ENCODE measurements at regions not wholly inside any gene's neighbourhood (a gene's known extent, or its start where the extent isn't known, plus 50 kb on each side); places are given as distances from the start of the nearest gene placed in this dataset.
A peak's percentile ranks its signal among the peaks of the same experiment; 100 is the strongest.

DNA sequence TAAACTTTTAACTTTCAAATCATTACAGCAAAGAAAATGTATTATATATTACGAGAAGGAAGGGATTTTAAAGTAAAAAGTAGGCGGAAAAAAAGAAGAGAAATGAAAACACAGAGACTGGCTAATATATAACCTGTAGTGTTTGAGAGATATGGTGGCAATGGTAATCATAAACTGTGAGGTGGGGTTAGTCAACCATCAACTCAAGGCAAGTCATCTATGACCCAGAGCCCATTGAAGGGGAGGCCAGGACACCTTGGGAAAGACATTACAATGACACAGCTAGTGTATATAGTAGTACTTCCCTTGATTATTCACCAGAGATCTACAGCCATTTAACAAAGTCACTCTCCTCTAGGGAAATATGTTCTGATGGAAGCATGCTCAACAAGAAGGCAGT is 423.9 kb upstream of the PITX2 start:
- ATAC-seq (no peak), FAIRE-seq (no peak), DNase-seq (ENCODE audit: low read depth in 1 of 2, low spot score in 1 of 2) (no peak)
- Histone ChIP-seq H3K4me3 (no peak overlapping the region), H3K4me2 (no peak overlapping the region), H3K9me3 (no peaks in the 10 kb centered on the region), H3K27ac (no peak overlapping the region), H3K4me1 (no peaks in the 10 kb centered on the region)
- CTCF ChIA-PET: no interaction called here
- TF ChIP-seq ESRRA (IDR thresholded peaks at IDR 0.05; ENCODE audit: borderline replicate concordance, low read length): no peak
- no peak for TF ChIP-seq KDM1A (IDR thresholded peaks at IDR 0.05; ENCODE audit: low read depth)
- TF ChIP-seq FOSL2 (IDR thresholded peaks at IDR 0.05): no peak
- no peak for TF ChIP-seq FOSL2 (CRISPR knock-in tag; IDR thresholded peaks at IDR 0.05)
- TF ChIP-seq PHF8 (IDR thresholded peaks at IDR 0.05; ENCODE audit: borderline replicate concordance, low read depth): no peak
- no peak for TF ChIP-seq NFE2L2 (conservative IDR thresholded peaks at IDR 0.05; ENCODE audit: low read length)
- TF ChIP-seq CBX2 (IDR thresholded peaks at IDR 0.05; ENCODE audit: borderline replicate concordance, low read depth): no peak
- TF ChIP-seq BHLHE40 (IDR thresholded peaks at IDR 0.05; ENCODE audit: low read depth, low read length): no peak
- no peak for TF ChIP-seq RCOR1 (IDR thresholded peaks at IDR 0.05; ENCODE audit: low read depth, low read length)
- TF ChIP-seq, protein P1, sequence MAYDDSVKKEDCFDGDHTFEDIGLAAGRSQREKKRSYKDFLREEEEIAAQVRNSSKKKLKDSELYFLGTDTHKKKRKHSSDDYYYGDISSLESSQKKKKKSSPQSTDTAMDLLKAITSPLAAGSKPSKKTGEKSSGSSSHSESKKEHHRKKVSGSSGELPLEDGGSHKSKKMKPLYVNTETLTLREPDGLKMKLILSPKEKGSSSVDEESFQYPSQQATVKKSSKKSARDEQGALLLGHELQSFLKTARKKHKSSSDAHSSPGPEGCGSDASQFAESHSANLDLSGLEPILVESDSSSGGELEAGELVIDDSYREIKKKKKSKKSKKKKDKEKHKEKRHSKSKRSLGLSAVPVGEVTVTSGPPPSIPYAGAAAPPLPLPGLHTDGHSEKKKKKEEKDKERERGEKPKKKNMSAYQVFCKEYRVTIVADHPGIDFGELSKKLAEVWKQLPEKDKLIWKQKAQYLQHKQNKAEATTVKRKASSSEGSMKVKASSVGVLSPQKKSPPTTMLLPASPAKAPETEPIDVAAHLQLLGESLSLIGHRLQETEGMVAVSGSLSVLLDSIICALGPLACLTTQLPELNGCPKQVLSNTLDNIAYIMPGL (CRISPR knock-in tag; IDR thresholded peaks at IDR 0.05; ENCODE audit: borderline replicate concordance): no peak
- no peak for TF ChIP-seq RNF2 (IDR thresholded peaks at IDR 0.05; ENCODE audit: borderline replicate concordance, low read depth)
- TF ChIP-seq, protein P2, sequence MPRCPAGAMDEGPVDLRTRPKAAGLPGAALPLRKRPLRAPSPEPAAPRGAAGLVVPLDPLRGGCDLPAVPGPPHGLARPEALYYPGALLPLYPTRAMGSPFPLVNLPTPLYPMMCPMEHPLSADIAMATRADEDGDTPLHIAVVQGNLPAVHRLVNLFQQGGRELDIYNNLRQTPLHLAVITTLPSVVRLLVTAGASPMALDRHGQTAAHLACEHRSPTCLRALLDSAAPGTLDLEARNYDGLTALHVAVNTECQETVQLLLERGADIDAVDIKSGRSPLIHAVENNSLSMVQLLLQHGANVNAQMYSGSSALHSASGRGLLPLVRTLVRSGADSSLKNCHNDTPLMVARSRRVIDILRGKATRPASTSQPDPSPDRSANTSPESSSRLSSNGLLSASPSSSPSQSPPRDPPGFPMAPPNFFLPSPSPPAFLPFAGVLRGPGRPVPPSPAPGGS (IDR thresholded peaks at IDR 0.05): no peak
- no peak for TF ChIP-seq TFCP2L1 (CRISPR knock-in tag; IDR thresholded peaks at IDR 0.05)
- no peak for TF ChIP-seq CBX8 (IDR thresholded peaks at IDR 0.05)
- TF ChIP-seq, protein P3, sequence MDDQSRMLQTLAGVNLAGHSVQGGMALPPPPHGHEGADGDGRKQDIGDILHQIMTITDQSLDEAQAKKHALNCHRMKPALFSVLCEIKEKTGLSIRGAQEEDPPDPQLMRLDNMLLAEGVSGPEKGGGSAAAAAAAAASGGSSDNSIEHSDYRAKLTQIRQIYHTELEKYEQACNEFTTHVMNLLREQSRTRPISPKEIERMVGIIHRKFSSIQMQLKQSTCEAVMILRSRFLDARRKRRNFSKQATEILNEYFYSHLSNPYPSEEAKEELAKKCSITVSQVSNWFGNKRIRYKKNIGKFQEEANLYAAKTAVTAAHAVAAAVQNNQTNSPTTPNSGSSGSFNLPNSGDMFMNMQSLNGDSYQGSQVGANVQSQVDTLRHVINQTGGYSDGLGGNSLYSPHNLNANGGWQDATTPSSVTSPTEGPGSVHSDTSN (IDR thresholded peaks at IDR 0.05): no peak
- TF ChIP-seq POLR2A (IDR thresholded peaks at IDR 0.05; ENCODE audit: low read length): no peak
- no peak for TF ChIP-seq CHD4 (IDR thresholded peaks at IDR 0.05; ENCODE audit: borderline replicate concordance)
- 28% methylated on average over 2 of the region's 2 CpGs for WGBS (ENCODE audit: missing lambda C conversion rate)
- POLR2A ChIA-PET: no interaction called here

DNA sequence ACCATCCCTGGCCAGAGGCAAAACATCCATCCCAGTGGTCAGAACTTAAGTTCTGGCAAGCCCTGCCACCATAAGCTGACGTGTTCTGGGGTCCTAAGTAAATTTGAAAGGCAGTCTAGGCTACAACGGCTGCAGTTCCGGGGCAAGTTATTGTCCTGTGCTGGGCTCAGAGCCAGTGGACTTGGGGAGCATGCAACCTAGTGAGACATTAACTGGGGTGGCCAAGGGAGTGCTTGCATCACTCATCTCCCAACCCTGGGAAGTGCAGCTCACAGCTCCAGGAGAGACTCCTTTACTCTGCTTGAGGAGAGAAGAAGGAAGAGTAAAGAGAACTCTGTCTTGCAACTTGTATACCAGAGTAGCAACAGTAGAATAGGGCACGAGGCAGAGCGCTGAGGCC is 425.4 kb upstream of the PITX2 start:
- no peaks in the 10 kb centered on the region for H3K9me3 ChIP-seq
- TF ChIP-seq RARB (CRISPR knock-in tag; IDR thresholded peaks at IDR 0.05): no peak
- no peak for TF ChIP-seq EP300 (IDR thresholded peaks at IDR 0.05)
- TF ChIP-seq, protein P4, sequence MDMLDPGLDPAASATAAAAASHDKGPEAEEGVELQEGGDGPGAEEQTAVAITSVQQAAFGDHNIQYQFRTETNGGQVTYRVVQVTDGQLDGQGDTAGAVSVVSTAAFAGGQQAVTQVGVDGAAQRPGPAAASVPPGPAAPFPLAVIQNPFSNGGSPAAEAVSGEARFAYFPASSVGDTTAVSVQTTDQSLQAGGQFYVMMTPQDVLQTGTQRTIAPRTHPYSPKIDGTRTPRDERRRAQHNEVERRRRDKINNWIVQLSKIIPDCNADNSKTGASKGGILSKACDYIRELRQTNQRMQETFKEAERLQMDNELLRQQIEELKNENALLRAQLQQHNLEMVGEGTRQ (IDR thresholded peaks at IDR 0.05): no peak
- CTCF ChIA-PET: no interaction called here
- WGBS (ENCODE audit: missing lambda C conversion rate): 0% methylated on average over 2 of the region's 5 CpGs
- no peak overlapping the region for H3K4me2 ChIP-seq
- no peak for FAIRE-seq
- H3K4me3 ChIP-seq: no peak overlapping the region
- DNase-seq (ENCODE audit: low read depth in 1 of 2, low spot score in 1 of 2): no peak
- ATAC-seq: no peak
- no peak overlapping the region for H3K27ac ChIP-seq
- POLR2A ChIA-PET: no interaction called here
- no peaks in the 10 kb centered on the region for H3K4me1 ChIP-seq

DNA sequence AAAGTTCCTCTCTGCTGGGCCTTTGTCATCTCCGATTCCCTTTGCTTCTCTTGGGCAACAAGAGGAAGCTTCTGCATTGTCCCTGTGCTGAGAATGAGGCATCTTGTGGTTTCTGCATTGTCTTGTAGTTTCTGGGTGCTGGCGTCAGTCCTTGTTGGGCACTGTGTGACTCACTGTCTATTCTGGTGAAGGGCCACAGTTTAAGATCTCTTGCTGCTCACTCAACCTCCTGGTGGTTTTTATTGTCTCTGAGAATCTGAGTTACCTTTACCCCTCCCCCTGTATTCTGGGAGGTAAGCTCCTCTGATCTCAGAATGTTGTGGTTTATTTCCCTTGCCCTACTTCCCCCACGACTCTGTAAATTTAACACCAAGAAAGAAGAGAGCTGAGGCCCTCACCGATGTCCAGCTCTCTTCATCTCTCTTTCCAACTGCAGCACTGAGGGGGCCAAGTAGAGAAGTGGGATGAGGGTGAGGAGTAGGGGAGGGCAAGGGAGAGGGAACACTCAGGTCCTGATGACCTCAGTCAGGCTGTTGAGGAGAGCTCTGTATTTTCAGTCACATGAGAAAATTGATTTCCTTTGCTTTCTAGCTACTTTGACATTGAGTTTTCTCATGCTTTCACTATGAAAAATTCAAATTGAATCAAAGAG is 441.6 kb upstream of the PITX2 start:
- WGBS (ENCODE audit: missing lambda C conversion rate): 4% methylated on average over 4 of the region's 4 CpGs
- FAIRE-seq (no peak), ATAC-seq (peak; percentile 91 to 95), DNase-seq (ENCODE audit: low read depth in 1 of 2, low spot score in 1 of 2) (peak; percentile 14 to 73)
- Histone ChIP-seq H3K4me3 (no peak overlapping the region), H3K4me2 (peak overlapping the region; percentile 38; the same call in 2 of the 3 replicates), H3K9me3 (no peaks in the 10 kb centered on the region), H3K4me1 (peaks cover 9% of the 10 kb centered on the region; the same call in 1 of the 3 replicates), H3K27ac (peak overlapping the region; percentile 58 to 80; a peak in 5 of 6 replicates)
- ChIA-PET POLR2A (no interaction called here), CTCF (interaction anchor here (0.6 kb wide), 1 partner anchor 398 kb away, joined by 3 read pairs; no protein-coding TSS in a partner anchor)
- TF ChIP-seq, protein P5, sequence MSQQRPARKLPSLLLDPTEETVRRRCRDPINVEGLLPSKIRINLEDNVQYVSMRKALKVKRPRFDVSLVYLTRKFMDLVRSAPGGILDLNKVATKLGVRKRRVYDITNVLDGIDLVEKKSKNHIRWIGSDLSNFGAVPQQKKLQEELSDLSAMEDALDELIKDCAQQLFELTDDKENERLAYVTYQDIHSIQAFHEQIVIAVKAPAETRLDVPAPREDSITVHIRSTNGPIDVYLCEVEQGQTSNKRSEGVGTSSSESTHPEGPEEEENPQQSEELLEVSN (IDR thresholded peaks at IDR 0.05; ENCODE audit: borderline replicate concordance, low read depth): no peak
- peak in 1 of 2 experiments; percentile 46; a peak in 1 of 5 replicates for TF ChIP-seq EP300 (IDR thresholded peaks at IDR 0.05)
- TF ChIP-seq ZFP36 (IDR thresholded peaks at IDR 0.05; ENCODE audit: borderline replicate concordance, partially characterized antibody): no peak
- no peak for TF ChIP-seq RCOR1 (IDR thresholded peaks at IDR 0.05; ENCODE audit: low read depth, low read length)
- peak in 1 of 2 experiments; percentile 25; a peak in 1 of 5 replicates for TF ChIP-seq JUN (IDR thresholded peaks at IDR 0.05)
- TF ChIP-seq MAFK (IDR thresholded peaks at IDR 0.05; ENCODE audit: partially characterized antibody): no peak
- no peak for TF ChIP-seq RFX5 (IDR thresholded peaks at IDR 0.05)
- no peak for TF ChIP-seq HOXB13 (CRISPR knock-in tag; IDR thresholded peaks at IDR 0.05; ENCODE audit: low read depth)
- TF ChIP-seq KDM5A (IDR thresholded peaks at IDR 0.05): no peak
- TF ChIP-seq, protein P4 (IDR thresholded peaks at IDR 0.05): no peak
- no peak for TF ChIP-seq FOSB (CRISPR knock-in tag; IDR thresholded peaks at IDR 0.05)
- no peak for TF ChIP-seq FOSL2 (IDR thresholded peaks at IDR 0.05)
- no peak for TF ChIP-seq FOSL2 (CRISPR knock-in tag; IDR thresholded peaks at IDR 0.05)
- TF ChIP-seq NFE2L2 (conservative IDR thresholded peaks at IDR 0.05; ENCODE audit: low read length): no peak
